ENCODE measurements at regions not wholly inside any gene's neighbourhood (a gene's known extent, or its start where the extent isn't known, plus 50 kb on each side); places are given as distances from the start of the nearest gene placed in this dataset.

- Histone ChIP-seq H3K36me3 (ENCODE audit: insufficient read depth, low read depth, low read length) (no peaks in the 10 kb centered on the region), H3K4me3 (ENCODE audit: low read length) (no peak overlapping the region), H3K4me1 (ENCODE audit: insufficient read depth, low read length) (no peaks in the 10 kb centered on the region), H3K27ac (ENCODE audit: low read length) (no peak overlapping the region), H3K9me3 (ENCODE audit: insufficient read depth, low read depth, low read length) (no peaks in the 10 kb centered on the region), H3K9ac (ENCODE audit: low read depth, low read length) (no peak overlapping the region), H3K27me3 (ENCODE audit: insufficient read depth, low read length) (no peaks in the 10 kb centered on the region)
Measured at GRCh38 chr5:8381972-8382371, 513.0 kb downstream of the MTRR start.

- H3K27ac ChIP-seq (ENCODE audit: low read length): no peak overlapping the region
- no peaks in the 10 kb centered on the region for H3K4me1 ChIP-seq (ENCODE audit: insufficient read depth, low read length)
- no peaks in the 10 kb centered on the region for H3K27me3 ChIP-seq (ENCODE audit: insufficient read depth, low read length)
- no peak overlapping the region for H3K9ac ChIP-seq (ENCODE audit: low read depth, low read length)
- H3K4me3 ChIP-seq (ENCODE audit: low read length): no peak overlapping the region
- no peaks in the 10 kb centered on the region for H3K9me3 ChIP-seq (ENCODE audit: insufficient read depth, low read depth, low read length)
- no peaks in the 10 kb centered on the region for H3K36me3 ChIP-seq (ENCODE audit: insufficient read depth, low read depth, low read length)
Measured at GRCh38 chr5:8382456-8382855, 513.5 kb downstream of the MTRR start.

- Histone ChIP-seq H3K4me3 (ENCODE audit: low read length) (no peak overlapping the region), H3K9me3 (ENCODE audit: insufficient read depth, low read depth, low read length) (no peaks in the 10 kb centered on the region), H3K36me3 (ENCODE audit: insufficient read depth, low read depth, low read length) (no peaks in the 10 kb centered on the region), H3K27me3 (ENCODE audit: insufficient read depth, low read length) (no peaks in the 10 kb centered on the region), H3K9ac (ENCODE audit: low read depth, low read length) (no peak overlapping the region), H3K27ac (ENCODE audit: low read length) (no peak overlapping the region), H3K4me1 (ENCODE audit: insufficient read depth, low read length) (no peaks in the 10 kb centered on the region)
Measured at GRCh38 chr5:8383616-8384015, 514.7 kb downstream of the MTRR start.

GRCh38 chr5:8386719-8387288, 517.9 kb downstream of the MTRR start:
- H3K36me3 ChIP-seq (ENCODE audit: insufficient read depth, low read depth, low read length): no peaks in the 10 kb centered on the region
- no peak overlapping the region for H3K27ac ChIP-seq (ENCODE audit: low read length)
- H3K4me1 ChIP-seq (ENCODE audit: insufficient read depth, low read length): no peaks in the 10 kb centered on the region
- no peak overlapping the region for H3K9ac ChIP-seq (ENCODE audit: low read depth, low read length)
- H3K4me3 ChIP-seq (ENCODE audit: low read length): no peak overlapping the region
- H3K27me3 ChIP-seq (ENCODE audit: insufficient read depth, low read length): no peaks in the 10 kb centered on the region
- no peaks in the 10 kb centered on the region for H3K9me3 ChIP-seq (ENCODE audit: insufficient read depth, low read depth, low read length)

GRCh38 chr5:8391911-8392310, 523.0 kb downstream of the MTRR start:
- H3K9me3 ChIP-seq (ENCODE audit: insufficient read depth, low read depth, low read length): no peaks in the 10 kb centered on the region
- H3K36me3 ChIP-seq (ENCODE audit: insufficient read depth, low read depth, low read length): no peaks in the 10 kb centered on the region
- H3K4me3 ChIP-seq (ENCODE audit: low read length): no peak overlapping the region
- H3K27me3 ChIP-seq (ENCODE audit: insufficient read depth, low read length): no peaks in the 10 kb centered on the region
- no peaks in the 10 kb centered on the region for H3K4me1 ChIP-seq (ENCODE audit: insufficient read depth, low read length)
- no peak overlapping the region for H3K27ac ChIP-seq (ENCODE audit: low read length)
- H3K9ac ChIP-seq (ENCODE audit: low read depth, low read length): no peak overlapping the region

- no peaks in the 10 kb centered on the region for H3K9me3 ChIP-seq (ENCODE audit: insufficient read depth, low read depth, low read length)
- no peaks in the 10 kb centered on the region for H3K4me1 ChIP-seq (ENCODE audit: insufficient read depth, low read length)
- H3K27me3 ChIP-seq (ENCODE audit: insufficient read depth, low read length): no peaks in the 10 kb centered on the region
- no peak overlapping the region for H3K4me3 ChIP-seq (ENCODE audit: low read length)
- no peaks in the 10 kb centered on the region for H3K36me3 ChIP-seq (ENCODE audit: insufficient read depth, low read depth, low read length)
- H3K27ac ChIP-seq (ENCODE audit: low read length): no peak overlapping the region
- no peak overlapping the region for H3K9ac ChIP-seq (ENCODE audit: low read depth, low read length)
Measured at GRCh38 chr5:8393240-8393639, 524.3 kb downstream of the MTRR start.

GRCh38 chr5:8394965-8395364, 526.0 kb downstream of the MTRR start:
- Histone ChIP-seq H3K27ac (ENCODE audit: low read length) (no peak overlapping the region), H3K27me3 (ENCODE audit: insufficient read depth, low read length) (no peaks in the 10 kb centered on the region), H3K9ac (ENCODE audit: low read depth, low read length) (no peak overlapping the region), H3K9me3 (ENCODE audit: insufficient read depth, low read depth, low read length) (no peaks in the 10 kb centered on the region), H3K4me1 (ENCODE audit: insufficient read depth, low read length) (no peaks in the 10 kb centered on the region), H3K4me3 (ENCODE audit: low read length) (no peak overlapping the region), H3K36me3 (ENCODE audit: insufficient read depth, low read depth, low read length) (no peaks in the 10 kb centered on the region)

- H3K9ac ChIP-seq (ENCODE audit: low read depth, low read length): no peak overlapping the region
- H3K27me3 ChIP-seq (ENCODE audit: insufficient read depth, low read length): no peaks in the 10 kb centered on the region
- H3K4me3 ChIP-seq (ENCODE audit: low read length): no peak overlapping the region
- no peaks in the 10 kb centered on the region for H3K4me1 ChIP-seq (ENCODE audit: insufficient read depth, low read length)
- no peaks in the 10 kb centered on the region for H3K9me3 ChIP-seq (ENCODE audit: insufficient read depth, low read depth, low read length)
- H3K36me3 ChIP-seq (ENCODE audit: insufficient read depth, low read depth, low read length): no peaks in the 10 kb centered on the region
- H3K27ac ChIP-seq (ENCODE audit: low read length): no peak overlapping the region
Measured at GRCh38 chr5:8396246-8396645, 527.3 kb downstream of the MTRR start.

GRCh38 chr5:8396756-8397155, 527.8 kb downstream of the MTRR start:
- Histone ChIP-seq H3K4me1 (ENCODE audit: insufficient read depth, low read length) (no peaks in the 10 kb centered on the region), H3K9ac (ENCODE audit: low read depth, low read length) (no peak overlapping the region), H3K27ac (ENCODE audit: low read length) (no peak overlapping the region), H3K4me3 (ENCODE audit: low read length) (no peak overlapping the region), H3K27me3 (ENCODE audit: insufficient read depth, low read length) (no peaks in the 10 kb centered on the region), H3K36me3 (ENCODE audit: insufficient read depth, low read depth, low read length) (no peaks in the 10 kb centered on the region), H3K9me3 (ENCODE audit: insufficient read depth, low read depth, low read length) (no peaks in the 10 kb centered on the region)

GRCh38 chr5:8399471-8399870, 530.5 kb downstream of the MTRR start:
- H3K27me3 ChIP-seq (ENCODE audit: insufficient read depth, low read length): no peaks in the 10 kb centered on the region
- no peaks in the 10 kb centered on the region for H3K9me3 ChIP-seq (ENCODE audit: insufficient read depth, low read depth, low read length)
- H3K27ac ChIP-seq (ENCODE audit: low read length): no peak overlapping the region
- no peaks in the 10 kb centered on the region for H3K4me1 ChIP-seq (ENCODE audit: insufficient read depth, low read length)
- no peak overlapping the region for H3K9ac ChIP-seq (ENCODE audit: low read depth, low read length)
- H3K4me3 ChIP-seq (ENCODE audit: low read length): no peak overlapping the region
- no peaks in the 10 kb centered on the region for H3K36me3 ChIP-seq (ENCODE audit: insufficient read depth, low read depth, low read length)

GRCh38 chr5:8408258-8408657, 539.3 kb downstream of the MTRR start:
- Histone ChIP-seq H3K4me3 (ENCODE audit: low read length) (no peak overlapping the region), H3K27me3 (ENCODE audit: insufficient read depth, low read length) (no peaks in the 10 kb centered on the region), H3K4me1 (ENCODE audit: insufficient read depth, low read length) (no peaks in the 10 kb centered on the region), H3K9ac (ENCODE audit: low read depth, low read length) (no peak overlapping the region), H3K27ac (ENCODE audit: low read length) (no peak overlapping the region), H3K9me3 (ENCODE audit: insufficient read depth, low read depth, low read length) (no peaks in the 10 kb centered on the region), H3K36me3 (ENCODE audit: insufficient read depth, low read depth, low read length) (no peaks in the 10 kb centered on the region)

- no peaks in the 10 kb centered on the region for H3K36me3 ChIP-seq (ENCODE audit: insufficient read depth, low read depth, low read length)
- H3K9me3 ChIP-seq (ENCODE audit: insufficient read depth, low read depth, low read length): no peaks in the 10 kb centered on the region
- H3K4me3 ChIP-seq (ENCODE audit: low read length): no peak overlapping the region
- no peaks in the 10 kb centered on the region for H3K4me1 ChIP-seq (ENCODE audit: insufficient read depth, low read length)
- no peaks in the 10 kb centered on the region for H3K27me3 ChIP-seq (ENCODE audit: insufficient read depth, low read length)
- H3K9ac ChIP-seq (ENCODE audit: low read depth, low read length): no peak overlapping the region
- no peak overlapping the region for H3K27ac ChIP-seq (ENCODE audit: low read length)
Measured at GRCh38 chr5:8410618-8411017, 541.7 kb downstream of the MTRR start.

- Histone ChIP-seq H3K36me3 (ENCODE audit: insufficient read depth, low read depth, low read length) (no peaks in the 10 kb centered on the region), H3K4me1 (ENCODE audit: insufficient read depth, low read length) (no peaks in the 10 kb centered on the region), H3K27me3 (ENCODE audit: insufficient read depth, low read length) (no peaks in the 10 kb centered on the region), H3K4me3 (ENCODE audit: low read length) (no peak overlapping the region), H3K9ac (ENCODE audit: low read depth, low read length) (no peak overlapping the region), H3K27ac (ENCODE audit: low read length) (no peak overlapping the region), H3K9me3 (ENCODE audit: insufficient read depth, low read depth, low read length) (no peaks in the 10 kb centered on the region)
Measured at GRCh38 chr5:8413975-8414374, 545.0 kb downstream of the MTRR start.
